ENCODE measurements at regions not wholly inside any gene's neighbourhood (a gene's known extent, or its start where the extent isn't known, plus 50 kb on each side); places are given as distances from the start of the nearest gene placed in this dataset.

- TF ChIP-seq CTCF (IDR thresholded peaks at IDR 0.05; ENCODE audit: low read depth, low read length) = no peak
- no peak for TF ChIP-seq MAX (IDR thresholded peaks at IDR 0.05; ENCODE audit: low read depth, low read length)
These were observed 303.8 kb upstream of the RGS6 start for GRCh38 chr14:71628433-71628832.

Data from NB4 (cell line).